PFSK-1 (cell line): ENCODE measurements at regions not wholly inside any gene's neighbourhood (a gene's known extent, or its start where the extent isn't known, plus 50 kb on each side); places are given as distances from the start of the nearest gene placed in this dataset.

Source experiments
- FOXP2 ChIP-seq: optimal IDR thresholded peaks from 2 replicates; pipeline ENCODE3; 2011; ENCODE audit warnings: borderline replicate concordance, control low read depth, inconsistent platforms; ENCODE audit not compliant: insufficient read depth; ENCODE audit errors: extremely low read length, extremely low read depth
- POLR2AphosphoS5 ChIP-seq: IDR thresholded peaks from 2 replicates; pipeline ENCODE4 v1.6.1; 2012; ENCODE audit warnings: low read depth, mild to moderate bottlenecking, control low read depth, low read length, moderate library complexity
- REST ChIP-seq, 2 experiments: IDR thresholded peaks; 2 replicates each; pipeline versions ENCODE4 v1.6.1 to v1.8.0; 2011 to 2012; ENCODE audit warnings: low read depth in 2 of 2, low read length in 2 of 2, control low read depth in 1 of 2, inconsistent platforms in 1 of 2, mild to moderate bottlenecking in 1 of 2, moderate library complexity in 1 of 2; ENCODE audit not compliant: insufficient read depth in 1 of 2
- SIN3A ChIP-seq: IDR thresholded peaks from 2 replicates; pipeline ENCODE4 v1.6.1; 2012; ENCODE audit warnings: mild to moderate bottlenecking, low read length, moderate library complexity, borderline replicate concordance; ENCODE audit not compliant: insufficient read depth
- TAF1 ChIP-seq: IDR thresholded peaks from 2 replicates; pipeline ENCODE4 v1.6.1; 2012; ENCODE audit warnings: low read length, control low read depth, borderline replicate concordance; ENCODE audit not compliant: insufficient read depth

- no peak for TF ChIP-seq REST (IDR thresholded peaks at IDR 0.05; ENCODE audit: insufficient read depth in 1 of 2, low read depth in 2 of 2, low read length in 2 of 2)
- TF ChIP-seq POLR2AphosphoS5 = no peak
- no peak for TF ChIP-seq TAF1
- TF ChIP-seq SIN3A = no peak
- no peak for TF ChIP-seq FOXP2
Measured at GRCh38 chr12:115873451-115874082, 403.9 kb downstream of the MED13L start.
